GM12878 (cell line): ENCODE measurements at regions not wholly inside any gene's neighbourhood (a gene's known extent, or its start where the extent isn't known, plus 50 kb on each side); places are given as distances from the start of the nearest gene placed in this dataset.

ENCODE experiments used
- ATAC-seq: fragments of 200-7000 bp; cut with Tn5 transposase; 3 replicates; pipeline ENCODE4 v1.9.1; 2020; ENCODE audit warnings: mild to moderate bottlenecking, moderate library complexity
- BruUV-seq: library from RNA; stranded (reverse); fragments of 400-500 nt; replicated peaks from 2 replicates; lab custom pipeline; 2021; lab: Mats Ljungman, UMichigan
- CTCF ChIA-PET: fragments of 300-600 bp; sonication (Branson Sonifier 250); formaldehyde crosslinking; extraction: SDS; loops from one replicate; lab custom pipeline; 2021; ENCODE audit warnings: inconsistent platforms; lab: Yijun Ruan, JAX
- POLR2A ChIA-PET: fragments of 350-600 bp; formaldehyde crosslinking; extraction: SDS; loops from one replicate; lab custom pipeline; 2021; ENCODE audit warnings: inconsistent platforms; lab: Charles Lee
- RAD21 ChIA-PET: fragments of 300-600 bp; sonication (Branson Sonifier 250); formaldehyde crosslinking; loops from one replicate; lab custom pipeline; 2023; ENCODE audit warnings: antibody characterized with exemption; ENCODE audit not compliant: unreplicated experiment; lab: Charles Lee
- SMC1A ChIA-PET: fragments of 300-600 bp; sonication (Branson Sonifier 250); formaldehyde crosslinking; loops from one replicate; lab custom pipeline; 2023; ENCODE audit not compliant: unreplicated experiment, uncharacterized antibody; lab: Charles Lee
- DNase-seq: peaks from one replicate; pipeline ENCODE4 v3.0.0-alpha.2; 2011; ENCODE audit warnings: low read depth, low spot score
- FAIRE-seq: peaks from 3 replicates; lab custom pipeline; 2011; peaks lifted over from hg19 to GRCh38; lab: Jason Lieb, UNC
- H2AFZ ChIP-seq: 2 replicates; pipeline ENCODE4 v1.6.0; 2011; ENCODE audit warnings: low read depth, low read length, control low read depth; ENCODE audit not compliant: control insufficient read depth
- H3K27ac ChIP-seq: 2 replicates; pipeline ENCODE4 v1.5.1; 2011; ENCODE audit warnings: control low read depth; ENCODE audit not compliant: control insufficient read depth, insufficient read depth
- H3K27me3 ChIP-seq, 2 experiments: replicated peaks in 1 of 2; 2 replicates each; pipeline versions ENCODE4 v1.6.0 to v1.6.1; 2011; ENCODE audit warnings: low read length in 1 of 2; ENCODE audit not compliant: control insufficient read depth in 2 of 2, insufficient read depth in 2 of 2
- H3K36me3 ChIP-seq, 2 experiments: 2 replicates each; pipeline ENCODE4 v1.5.1; 2011; ENCODE audit warnings: low read length in 1 of 2; ENCODE audit not compliant: control insufficient read depth in 2 of 2, insufficient read depth in 2 of 2
- H3K4me1 ChIP-seq: 2 replicates; pipeline ENCODE4 v1.6.1; 2011; ENCODE audit warnings: mild to moderate bottlenecking, low read length, moderate library complexity, mixed read lengths; ENCODE audit not compliant: control insufficient read depth, insufficient read depth
- H3K4me2 ChIP-seq: 2 replicates; pipeline ENCODE4 v1.6.0; 2011; ENCODE audit warnings: control low read depth; ENCODE audit not compliant: control insufficient read depth, insufficient read depth
- H3K4me3 ChIP-seq: fragments of 200-600 bp; sonication (generic); 2 replicates; pipeline ENCODE4 v1.5.1; 2016
- H3K79me2 ChIP-seq: 2 replicates; pipeline ENCODE4 v1.6.0; 2011; ENCODE audit warnings: low read length; ENCODE audit not compliant: control insufficient read depth, insufficient read depth
- H3K9ac ChIP-seq: 2 replicates; pipeline ENCODE4 v1.8.0; 2011; ENCODE audit warnings: low read length, control low read depth, mixed read lengths; ENCODE audit not compliant: control insufficient read depth, insufficient read depth
- H3K9me3 ChIP-seq: replicated peaks from 3 replicates; pipeline ENCODE4 v1.5.1; 2011; ENCODE audit warnings: mild to moderate bottlenecking, low read length; ENCODE audit not compliant: control insufficient read depth, insufficient read depth
- H4K20me1 ChIP-seq: 2 replicates; pipeline ENCODE4 v1.6.0; 2011; ENCODE audit not compliant: control insufficient read depth, insufficient read depth
- BRCA1 ChIP-seq: IDR thresholded peaks from 2 replicates; pipeline ENCODE4 v1.6.1; 2011; ENCODE audit warnings: low read depth, low read length, improper control_type of control experiment
- DPF2 ChIP-seq: fragments of 450-650 bp; IDR thresholded peaks from 2 replicates; pipeline ENCODE4 v1.6.1; 2017; ENCODE audit warnings: mild to moderate bottlenecking
- ESRRA ChIP-seq: IDR thresholded peaks from 2 replicates; pipeline ENCODE4 v1.6.1; 2012; ENCODE audit warnings: mild to moderate bottlenecking, low read length, improper control_type of control experiment
- KAT2A ChIP-seq: conservative IDR thresholded peaks from 2 replicates; pipeline ENCODE4 v1.6.1; 2011; ENCODE audit warnings: low read depth, low read length; ENCODE audit not compliant: control insufficient read depth
- MTA2 ChIP-seq: fragments of 450-650 bp; IDR thresholded peaks from 2 replicates; pipeline ENCODE4 v1.6.1; 2016; ENCODE audit warnings: low read depth, mild to moderate bottlenecking, moderate library complexity
- RELA ChIP-seq: fragments of 450-650 bp; IDR thresholded peaks from 2 replicates; pipeline ENCODE4 v1.8.0; 2014; ENCODE audit warnings: borderline replicate concordance; ENCODE audit not compliant: partially characterized antibody
- TCF7 ChIP-seq: IDR thresholded peaks from 2 replicates; pipeline ENCODE4 v1.6.1; 2014; ENCODE audit warnings: antibody characterized with exemption, borderline replicate concordance
- YY1 ChIP-seq: IDR thresholded peaks from 2 replicates; pipeline ENCODE4 v1.6.1; 2011; ENCODE audit warnings: low read depth, mild to moderate bottlenecking, low read length
- WGBS: methylation state at CpG from one replicate; pipeline ENCODE4 v1.1.6; 2016; ENCODE audit warnings: low lambda C conversion rate; ENCODE audit not compliant: insufficient replicate concordance, insufficient coverage; ENCODE audit errors: missing lambda C conversion rate; 5-methylcytosine and 5-hydroxymethylcytosine counted together
- in situ Hi-C: fragments of 300-500 bp; cut with MboI; formaldehyde crosslinking; loops from 9 replicates; pipeline ENCODE4 v1.14.3; 2018; ENCODE audit warnings: mixed read lengths
- intact Hi-C: fragments of 100-400 bp; cut with micrococcal nuclease; formaldehyde crosslinking; loops from one replicate; pipeline ENCODE4 v1.14.2; 2022; ENCODE audit not compliant: unreplicated experiment
- TF ChIP-seq, protein P1 (sequence below): fragments of 450-650 bp; IDR thresholded peaks from 2 replicates; pipeline ENCODE4 v1.6.1; 2016; ENCODE audit warnings: mild to moderate bottlenecking
- TF ChIP-seq, protein P2 (sequence below): fragments of 450-650 bp; formaldehyde crosslinking; IDR thresholded peaks from 2 replicates; pipeline ENCODE4 v1.4.0; 2022; ENCODE audit warnings: mild to moderate bottlenecking, moderate library complexity
- TF ChIP-seq, protein P3 (sequence below): fragments of 450-650 bp; IDR thresholded peaks from 2 replicates; pipeline ENCODE4 v1.6.1; 2017; ENCODE audit warnings: mild to moderate bottlenecking

DNA sequence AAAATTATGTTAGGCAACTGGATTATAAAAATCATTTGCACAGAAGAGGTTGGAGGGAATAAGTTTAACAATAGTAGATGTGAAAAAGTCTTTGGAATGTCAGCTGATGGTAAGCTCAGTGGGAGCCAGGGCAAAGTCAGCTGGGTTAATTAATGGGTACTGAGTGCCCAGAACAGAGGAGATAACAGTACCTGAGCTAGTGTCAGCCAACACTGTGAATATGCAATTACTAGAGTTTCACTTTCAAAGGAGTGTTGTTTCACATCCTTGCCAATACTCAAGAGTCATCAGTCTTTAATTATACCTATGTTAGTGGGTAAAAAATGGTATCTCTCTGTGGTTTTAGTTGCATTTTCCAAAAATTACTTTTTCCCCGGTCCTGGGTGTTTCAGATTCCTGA, 135.1 kb downstream of the KIF4B start:
- ChIA-PET SMC1A (interaction anchor here (0.9 kb wide), 1 partner anchor 12 kb away, joined by 3 read pairs; no protein-coding TSS in a partner anchor), POLR2A (no interaction called here), CTCF (interaction anchor here (1.7 kb wide), 1 partner anchor 10 kb away, joined by 8 read pairs; no protein-coding TSS in a partner anchor), RAD21 (interaction anchor here (0.6 to 1.3 kb wide), 2 partner anchors 10 to 195 kb away, joined by 3 read pairs; no protein-coding TSS in a partner anchor)
- Histone ChIP-seq H3K27ac (no peak overlapping the region), H3K27me3 (no peaks in the 10 kb centered on the region; a peak in 2 of 4 replicates), H3K4me2 (no peak overlapping the region), H3K36me3 (no peaks in the 10 kb centered on the region), H3K79me2 (no peaks in the 10 kb centered on the region), H2AFZ (no peak overlapping the region), H3K4me1 (no peaks in the 10 kb centered on the region), H3K4me3 (no peak overlapping the region), H3K9me3 (no peaks in the 10 kb centered on the region), H4K20me1 (no peaks in the 10 kb centered on the region), H3K9ac (no peak overlapping the region)
- ATAC-seq (peak; percentile 81), FAIRE-seq (no peak), DNase-seq (no peak)
- intact Hi-C loops (loop anchor here (10.0 kb wide), 1 partner anchor 174 kb away; no protein-coding TSS in a partner anchor), in situ Hi-C loops (no loop called here)
- WGBS: 0% methylated on average over 1 of the region's 1 CpG
- BruUV-seq: no TSS peak
- no peak for TF ChIP-seq ESRRA
- peak; percentile 44; the same call in 1 of the 2 replicates for TF ChIP-seq MTA2
- no peak for TF ChIP-seq KAT2A
- TF ChIP-seq YY1: no peak

DNA sequence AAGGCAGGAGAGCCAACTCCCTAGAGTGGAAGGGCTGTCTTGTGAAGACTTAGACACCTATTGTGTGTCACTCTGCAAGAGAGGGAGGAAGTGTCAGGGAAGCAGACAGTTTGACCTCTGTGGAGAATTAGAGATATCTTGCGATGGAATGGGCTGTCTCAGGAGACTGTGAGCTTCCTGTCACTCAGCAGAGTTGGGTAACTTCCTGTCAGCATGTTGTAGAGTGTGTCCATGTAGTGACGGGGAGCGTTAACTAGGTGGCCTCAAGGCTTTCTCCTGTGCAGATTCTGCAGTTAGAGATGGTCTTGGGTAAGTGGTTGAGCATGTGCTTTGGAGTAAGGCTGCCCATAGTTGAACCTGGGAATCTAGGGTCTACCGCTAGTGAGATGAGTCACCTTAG, 136.5 kb downstream of the KIF4B start:
- no peak overlapping the region for H3K9ac ChIP-seq
- FAIRE-seq: no peak
- no peak overlapping the region for H3K27ac ChIP-seq
- no peaks in the 10 kb centered on the region for H3K9me3 ChIP-seq
- no peaks in the 10 kb centered on the region for H3K79me2 ChIP-seq
- no peaks in the 10 kb centered on the region for H4K20me1 ChIP-seq
- ChIA-PET SMC1A (no interaction called here), POLR2A (no interaction called here), CTCF (no interaction called here), RAD21 (no interaction called here)
- H3K36me3 ChIP-seq: no peaks in the 10 kb centered on the region
- in situ Hi-C loops (no loop called here), intact Hi-C loops (no loop called here)
- no peak overlapping the region for H2AFZ ChIP-seq
- H3K27me3 ChIP-seq: no peaks in the 10 kb centered on the region; a peak in 1 of 4 replicates
- BruUV-seq: no TSS peak
- no peak for TF ChIP-seq DPF2
- TF ChIP-seq, protein P1, sequence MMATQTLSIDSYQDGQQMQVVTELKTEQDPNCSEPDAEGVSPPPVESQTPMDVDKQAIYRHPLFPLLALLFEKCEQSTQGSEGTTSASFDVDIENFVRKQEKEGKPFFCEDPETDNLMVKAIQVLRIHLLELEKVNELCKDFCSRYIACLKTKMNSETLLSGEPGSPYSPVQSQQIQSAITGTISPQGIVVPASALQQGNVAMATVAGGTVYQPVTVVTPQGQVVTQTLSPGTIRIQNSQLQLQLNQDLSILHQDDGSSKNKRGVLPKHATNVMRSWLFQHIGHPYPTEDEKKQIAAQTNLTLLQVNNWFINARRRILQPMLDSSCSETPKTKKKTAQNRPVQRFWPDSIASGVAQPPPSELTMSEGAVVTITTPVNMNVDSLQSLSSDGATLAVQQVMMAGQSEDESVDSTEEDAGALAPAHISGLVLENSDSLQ: peak; percentile 30; the same call in 1 of the 2 replicates
- TF ChIP-seq, protein P2, sequence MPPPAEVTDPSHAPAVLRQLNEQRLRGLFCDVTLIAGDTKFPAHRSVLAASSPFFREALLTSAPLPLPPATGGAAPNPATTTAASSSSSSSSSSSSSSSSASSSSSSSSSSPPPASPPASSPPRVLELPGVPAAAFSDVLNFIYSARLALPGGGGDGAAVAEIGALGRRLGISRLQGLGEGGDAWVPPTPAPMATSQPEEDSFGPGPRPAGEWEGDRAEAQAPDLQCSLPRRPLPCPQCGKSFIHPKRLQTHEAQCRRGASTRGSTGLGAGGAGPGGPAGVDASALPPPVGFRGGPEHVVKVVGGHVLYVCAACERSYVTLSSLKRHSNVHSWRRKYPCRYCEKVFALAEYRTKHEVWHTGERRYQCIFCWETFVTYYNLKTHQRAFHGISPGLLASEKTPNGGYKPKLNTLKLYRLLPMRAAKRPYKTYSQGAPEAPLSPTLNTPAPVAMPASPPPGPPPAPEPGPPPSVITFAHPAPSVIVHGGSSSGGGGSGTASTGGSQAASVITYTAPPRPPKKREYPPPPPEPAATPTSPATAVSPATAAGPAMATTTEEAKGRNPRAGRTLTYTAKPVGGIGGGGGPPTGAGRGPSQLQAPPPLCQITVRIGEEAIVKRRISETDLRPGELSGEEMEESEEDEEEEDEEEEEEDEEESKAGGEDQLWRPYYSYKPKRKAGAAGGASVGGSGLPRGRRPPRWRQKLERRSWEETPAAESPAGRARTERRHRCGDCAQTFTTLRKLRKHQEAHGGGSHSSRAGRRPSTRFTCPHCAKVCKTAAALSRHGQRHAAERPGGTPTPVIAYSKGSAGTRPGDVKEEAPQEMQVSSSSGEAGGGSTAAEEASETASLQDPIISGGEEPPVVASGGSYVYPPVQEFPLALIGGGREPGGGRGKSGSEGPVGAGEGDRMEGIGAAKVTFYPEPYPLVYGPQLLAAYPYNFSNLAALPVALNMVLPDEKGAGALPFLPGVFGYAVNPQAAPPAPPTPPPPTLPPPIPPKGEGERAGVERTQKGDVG (CRISPR knock-in tag): no peak
- no peak for TF ChIP-seq TCF7
- TF ChIP-seq, protein P3, sequence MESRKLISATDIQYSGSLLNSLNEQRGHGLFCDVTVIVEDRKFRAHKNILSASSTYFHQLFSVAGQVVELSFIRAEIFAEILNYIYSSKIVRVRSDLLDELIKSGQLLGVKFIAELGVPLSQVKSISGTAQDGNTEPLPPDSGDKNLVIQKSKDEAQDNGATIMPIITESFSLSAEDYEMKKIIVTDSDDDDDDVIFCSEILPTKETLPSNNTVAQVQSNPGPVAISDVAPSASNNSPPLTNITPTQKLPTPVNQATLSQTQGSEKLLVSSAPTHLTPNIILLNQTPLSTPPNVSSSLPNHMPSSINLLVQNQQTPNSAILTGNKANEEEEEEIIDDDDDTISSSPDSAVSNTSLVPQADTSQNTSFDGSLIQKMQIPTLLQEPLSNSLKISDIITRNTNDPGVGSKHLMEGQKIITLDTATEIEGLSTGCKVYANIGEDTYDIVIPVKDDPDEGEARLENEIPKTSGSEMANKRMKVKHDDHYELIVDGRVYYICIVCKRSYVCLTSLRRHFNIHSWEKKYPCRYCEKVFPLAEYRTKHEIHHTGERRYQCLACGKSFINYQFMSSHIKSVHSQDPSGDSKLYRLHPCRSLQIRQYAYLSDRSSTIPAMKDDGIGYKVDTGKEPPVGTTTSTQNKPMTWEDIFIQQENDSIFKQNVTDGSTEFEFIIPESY: no peak
- no peak for TF ChIP-seq BRCA1
- TF ChIP-seq RELA: no peak
- WGBS: 30% methylated on average over 4 of the region's 4 CpGs
- H3K4me1 ChIP-seq: no peaks in the 10 kb centered on the region
- H3K4me2 ChIP-seq: no peak overlapping the region
- no peak overlapping the region for H3K4me3 ChIP-seq
- no peak; the same call in 1 of the 3 replicates for ATAC-seq
- DNase-seq: no peak
